ENCODE measurements at regions not wholly inside any gene's neighbourhood (a gene's known extent, or its start where the extent isn't known, plus 50 kb on each side); places are given as distances from the start of the nearest gene placed in this dataset.

DNA sequence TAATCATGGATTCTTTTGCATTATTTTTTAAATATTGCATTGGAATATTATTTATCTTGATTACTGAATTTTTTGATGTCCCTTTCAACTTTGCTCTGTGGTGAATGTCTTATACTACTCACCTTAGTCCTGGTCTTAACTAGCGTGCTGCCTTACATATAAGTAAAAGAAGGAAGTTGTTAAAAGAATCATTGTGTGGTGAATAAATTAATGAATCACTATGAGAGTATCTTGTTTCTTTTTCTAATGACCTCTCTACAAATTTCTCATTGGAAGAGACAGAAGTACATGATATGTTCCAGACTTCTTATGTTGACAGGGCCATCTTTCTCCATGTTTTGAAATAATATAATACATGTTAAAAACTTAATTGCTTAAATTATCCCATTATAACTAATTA, 432.6 kb upstream of the MMADHC start:
- TF ChIP-seq, protein P1, sequence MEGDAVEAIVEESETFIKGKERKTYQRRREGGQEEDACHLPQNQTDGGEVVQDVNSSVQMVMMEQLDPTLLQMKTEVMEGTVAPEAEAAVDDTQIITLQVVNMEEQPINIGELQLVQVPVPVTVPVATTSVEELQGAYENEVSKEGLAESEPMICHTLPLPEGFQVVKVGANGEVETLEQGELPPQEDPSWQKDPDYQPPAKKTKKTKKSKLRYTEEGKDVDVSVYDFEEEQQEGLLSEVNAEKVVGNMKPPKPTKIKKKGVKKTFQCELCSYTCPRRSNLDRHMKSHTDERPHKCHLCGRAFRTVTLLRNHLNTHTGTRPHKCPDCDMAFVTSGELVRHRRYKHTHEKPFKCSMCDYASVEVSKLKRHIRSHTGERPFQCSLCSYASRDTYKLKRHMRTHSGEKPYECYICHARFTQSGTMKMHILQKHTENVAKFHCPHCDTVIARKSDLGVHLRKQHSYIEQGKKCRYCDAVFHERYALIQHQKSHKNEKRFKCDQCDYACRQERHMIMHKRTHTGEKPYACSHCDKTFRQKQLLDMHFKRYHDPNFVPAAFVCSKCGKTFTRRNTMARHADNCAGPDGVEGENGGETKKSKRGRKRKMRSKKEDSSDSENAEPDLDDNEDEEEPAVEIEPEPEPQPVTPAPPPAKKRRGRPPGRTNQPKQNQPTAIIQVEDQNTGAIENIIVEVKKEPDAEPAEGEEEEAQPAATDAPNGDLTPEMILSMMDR (conservative IDR thresholded peaks at IDR 0.05; ENCODE audit: low read length): no peak
- TF ChIP-seq EZH2phosphoT487 (IDR thresholded peaks at IDR 0.05; ENCODE audit: borderline replicate concordance): no peak

Data from Loucy (cell line).